Upper lobe of left lung (tissue), 6 donors: ENCODE measurements at regions not wholly inside any gene's neighbourhood (a gene's known extent, or its start where the extent isn't known, plus 50 kb on each side); places are given as distances from the start of the nearest gene placed in this dataset.

Source experiments
- ATAC-seq, 2 donors: fragments of 200-7000 bp; cut with Tn5 transposase; one replicate each; pipeline ENCODE4 v1.9.1; 2022; ENCODE audit warnings: mild to moderate bottlenecking in 2 of 2, moderate library complexity in 2 of 2; ENCODE audit not compliant: low FRiP score in 2 of 2
- DNase-seq, 2 donors: peaks; one replicate each; pipeline ENCODE4 v3.0.0-alpha.2; 2019 to 2020
- H3K27ac ChIP-seq, 4 donors: fragments of 200-600 bp; sonication (generic); one replicate each; pipeline ENCODE4 v1.5.1; 2016 to 2019
- H3K27me3 ChIP-seq, 4 donors: fragments of 200-600 bp; sonication (generic); one replicate each; pipeline ENCODE4 v1.5.1; 2017 to 2019
- H3K36me3 ChIP-seq, 4 donors: fragments of 200-600 bp; sonication (generic); one replicate each; pipeline ENCODE4 v1.5.1; 2016 to 2019
- H3K4me1 ChIP-seq, 4 donors: fragments of 200-600 bp; sonication (generic); one replicate each; pipeline ENCODE4 v1.5.1; 2018 to 2019
- H3K4me3 ChIP-seq, 4 donors: fragments of 200-600 bp; sonication (generic); one replicate each; pipeline ENCODE4 v1.5.1; 2017 to 2019; ENCODE audit warnings: mild to moderate bottlenecking in 2 of 4, moderate library complexity in 1 of 4
- H3K9me3 ChIP-seq, 4 donors: fragments of 200-600 bp; sonication (generic); one replicate each; pipeline ENCODE4 v1.5.1; 2018 to 2019
- CTCF ChIP-seq, 6 experiments: fragments of 450-650 bp in 4 of 6; fragments of 200-600 bp in 2 of 6; sonication (generic) in 2 of 6; IDR thresholded peaks; one replicate each; pipeline ENCODE4 v1.5.1; 2016 to 2019; ENCODE audit warnings: antibody characterized with exemption in 6 of 6
- EP300 ChIP-seq, 4 donors: sonication (generic); formaldehyde crosslinking; IDR thresholded peaks; one replicate each; pipeline ENCODE4 v1.5.1; 2017; ENCODE audit warnings: antibody characterized with exemption in 4 of 4, control low read depth in 2 of 4
- POLR2A ChIP-seq, 4 donors: fragments of 450-650 bp; IDR thresholded peaks; one replicate each; pipeline ENCODE4 v1.5.1; 2016 to 2017; ENCODE audit warnings: antibody characterized with exemption in 4 of 4, mild to moderate bottlenecking in 2 of 4
- POLR2AphosphoS5 ChIP-seq, 2 donors: sonication (generic); formaldehyde crosslinking; IDR thresholded peaks; one replicate each; pipeline ENCODE4 v1.5.1; 2017; ENCODE audit warnings: antibody characterized with exemption in 2 of 2
- WGBS, 2 donors: methylation state at CpG; one replicate each; pipeline ENCODE4 v1.1.5; 2017 to 2018; 5-methylcytosine and 5-hydroxymethylcytosine counted together
- donor health status: DM: no; HTN: no; CAD: no; lungs with moderate emphysema.
- donor health status: DM: no; HTN: yes; CAD: no; lungs with severe emphysema.

- no peaks in the 10 kb centered on the region for H3K9me3 ChIP-seq
- H3K4me3 ChIP-seq, result no peak overlapping the region
- no peak for ATAC-seq
- TF ChIP-seq CTCF (IDR thresholded peaks at IDR 0.05), result no peak
- no peak for TF ChIP-seq EP300 (IDR thresholded peaks at IDR 0.05)
- no peak for TF ChIP-seq POLR2A (IDR thresholded peaks at IDR 0.05)
- TF ChIP-seq POLR2AphosphoS5 (IDR thresholded peaks at IDR 0.05), result no peak
- no peak overlapping the region for H3K27ac ChIP-seq
- no peaks in the 10 kb centered on the region for H3K36me3 ChIP-seq
- no peaks in the 10 kb centered on the region for H3K27me3 ChIP-seq
- no peaks in the 10 kb centered on the region for H3K4me1 ChIP-seq
- WGBS, 2 donors, result 56 to 81% methylated on average over 5 of the region's 5 CpGs
- DNase-seq, result no peak
These were observed 411.3 kb downstream of the NPHP4 start for GRCh38 chr1:5580926-5581325.

- no peak overlapping the region for H3K27ac ChIP-seq
- 86 to 95% methylated on average over 4 of the region's 4 CpGs for WGBS, 2 donors
- H3K27me3 ChIP-seq, result no peaks in the 10 kb centered on the region
- H3K9me3 ChIP-seq, result no peaks in the 10 kb centered on the region
- ATAC-seq, result no peak
- no peak for DNase-seq
- no peaks in the 10 kb centered on the region for H3K36me3 ChIP-seq
- no peaks in the 10 kb centered on the region for H3K4me1 ChIP-seq
- no peak overlapping the region for H3K4me3 ChIP-seq
- TF ChIP-seq POLR2A (IDR thresholded peaks at IDR 0.05) (no peak), POLR2AphosphoS5 (IDR thresholded peaks at IDR 0.05) (no peak), EP300 (IDR thresholded peaks at IDR 0.05) (no peak), CTCF (IDR thresholded peaks at IDR 0.05) (no peak)
These were observed 412.3 kb downstream of the NPHP4 start for GRCh38 chr1:5579966-5580365.

GRCh38 chr1:5578690-5579089 is 413.5 kb downstream of the NPHP4 start:
- H3K27ac ChIP-seq, result no peak overlapping the region
- WGBS, 2 donors, result 71 to 76% methylated on average over 8 of the region's 8 CpGs
- no peak for ATAC-seq
- H3K9me3 ChIP-seq, result no peaks in the 10 kb centered on the region
- no peak for DNase-seq
- TF ChIP-seq CTCF (IDR thresholded peaks at IDR 0.05), result no peak
- no peak for TF ChIP-seq POLR2A (IDR thresholded peaks at IDR 0.05)
- TF ChIP-seq EP300 (IDR thresholded peaks at IDR 0.05), result no peak
- no peak for TF ChIP-seq POLR2AphosphoS5 (IDR thresholded peaks at IDR 0.05)
- H3K4me1 ChIP-seq, result no peaks in the 10 kb centered on the region
- no peaks in the 10 kb centered on the region for H3K27me3 ChIP-seq
- no peak overlapping the region for H3K4me3 ChIP-seq
- no peaks in the 10 kb centered on the region for H3K36me3 ChIP-seq

- 63 to 65% methylated on average over 6 of the region's 6 CpGs for WGBS, 2 donors
These were observed 414.8 kb downstream of the NPHP4 start for GRCh38 chr1:5577255-5578040.

More at GRCh38 chr1:5577255-5578040, 414.8 kb downstream of the NPHP4 start:
- DNase-seq, result no peak
- no peaks in the 10 kb centered on the region for H3K36me3 ChIP-seq
- H3K4me1 ChIP-seq, result no peaks in the 10 kb centered on the region
- H3K9me3 ChIP-seq, result no peaks in the 10 kb centered on the region
- ATAC-seq, result peak in 1 of 2 donors; percentile 53
- H3K27me3 ChIP-seq, result no peaks in the 10 kb centered on the region
- H3K4me3 ChIP-seq, result no peak overlapping the region
- TF ChIP-seq POLR2A (IDR thresholded peaks at IDR 0.05) (no peak), EP300 (IDR thresholded peaks at IDR 0.05) (no peak), POLR2AphosphoS5 (IDR thresholded peaks at IDR 0.05) (no peak), CTCF (IDR thresholded peaks at IDR 0.05) (no peak)
- H3K27ac ChIP-seq, result no peak overlapping the region
